ENCODE measurements at regions not wholly inside any gene's neighbourhood (a gene's known extent, or its start where the extent isn't known, plus 50 kb on each side); places are given as distances from the start of the nearest gene placed in this dataset.
"Not testable (repeated sequence)": the region's sequence is repeated elsewhere in the genome, so short reads cannot be mapped to it uniquely, and the experiment has no call there.

DNA sequence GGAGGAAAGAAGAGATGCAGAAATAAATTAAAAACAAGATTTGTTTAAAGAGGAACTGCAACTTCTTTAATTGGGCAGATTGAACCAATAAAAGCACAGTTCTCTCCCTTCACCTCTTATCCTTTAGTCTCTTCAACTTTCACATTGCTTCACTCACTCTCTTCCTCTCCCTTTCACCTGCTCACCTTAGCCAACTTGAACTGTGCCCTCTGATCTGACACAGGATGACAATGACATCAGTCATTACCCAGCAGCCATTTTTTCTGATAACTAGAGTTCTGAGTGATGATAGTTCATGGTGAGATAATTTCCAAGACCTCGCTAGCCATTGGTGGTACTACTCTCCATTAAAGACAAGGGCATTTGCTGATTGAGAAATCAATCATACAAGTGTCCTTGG is 134.9 kb upstream of the NBPF26 start:
- not testable (repeated sequence) for TF ChIP-seq CTCF (IDR thresholded peaks at IDR 0.05; ENCODE audit: poor library complexity, severe bottlenecking); EZH2 (IDR thresholded peaks at IDR 0.05; ENCODE audit: borderline replicate concordance, insufficient read depth, low read length, poor library complexity, severe bottlenecking); SMC3 (conservative IDR thresholded peaks at IDR 0.05; ENCODE audit: poor library complexity)
- TF ChIP-seq, protein P1, sequence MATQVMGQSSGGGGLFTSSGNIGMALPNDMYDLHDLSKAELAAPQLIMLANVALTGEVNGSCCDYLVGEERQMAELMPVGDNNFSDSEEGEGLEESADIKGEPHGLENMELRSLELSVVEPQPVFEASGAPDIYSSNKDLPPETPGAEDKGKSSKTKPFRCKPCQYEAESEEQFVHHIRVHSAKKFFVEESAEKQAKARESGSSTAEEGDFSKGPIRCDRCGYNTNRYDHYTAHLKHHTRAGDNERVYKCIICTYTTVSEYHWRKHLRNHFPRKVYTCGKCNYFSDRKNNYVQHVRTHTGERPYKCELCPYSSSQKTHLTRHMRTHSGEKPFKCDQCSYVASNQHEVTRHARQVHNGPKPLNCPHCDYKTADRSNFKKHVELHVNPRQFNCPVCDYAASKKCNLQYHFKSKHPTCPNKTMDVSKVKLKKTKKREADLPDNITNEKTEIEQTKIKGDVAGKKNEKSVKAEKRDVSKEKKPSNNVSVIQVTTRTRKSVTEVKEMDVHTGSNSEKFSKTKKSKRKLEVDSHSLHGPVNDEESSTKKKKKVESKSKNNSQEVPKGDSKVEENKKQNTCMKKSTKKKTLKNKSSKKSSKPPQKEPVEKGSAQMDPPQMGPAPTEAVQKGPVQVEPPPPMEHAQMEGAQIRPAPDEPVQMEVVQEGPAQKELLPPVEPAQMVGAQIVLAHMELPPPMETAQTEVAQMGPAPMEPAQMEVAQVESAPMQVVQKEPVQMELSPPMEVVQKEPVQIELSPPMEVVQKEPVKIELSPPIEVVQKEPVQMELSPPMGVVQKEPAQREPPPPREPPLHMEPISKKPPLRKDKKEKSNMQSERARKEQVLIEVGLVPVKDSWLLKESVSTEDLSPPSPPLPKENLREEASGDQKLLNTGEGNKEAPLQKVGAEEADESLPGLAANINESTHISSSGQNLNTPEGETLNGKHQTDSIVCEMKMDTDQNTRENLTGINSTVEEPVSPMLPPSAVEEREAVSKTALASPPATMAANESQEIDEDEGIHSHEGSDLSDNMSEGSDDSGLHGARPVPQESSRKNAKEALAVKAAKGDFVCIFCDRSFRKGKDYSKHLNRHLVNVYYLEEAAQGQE (IDR thresholded peaks at IDR 0.05; ENCODE audit: borderline replicate concordance): not testable (repeated sequence)

All from neural cell (in vitro differentiated cells).